ENCODE measurements at regions not wholly inside any gene's neighbourhood (a gene's known extent, or its start where the extent isn't known, plus 50 kb on each side); places are given as distances from the start of the nearest gene placed in this dataset.

- H3K27ac ChIP-seq = no peak overlapping the region
- TF ChIP-seq, protein P1, sequence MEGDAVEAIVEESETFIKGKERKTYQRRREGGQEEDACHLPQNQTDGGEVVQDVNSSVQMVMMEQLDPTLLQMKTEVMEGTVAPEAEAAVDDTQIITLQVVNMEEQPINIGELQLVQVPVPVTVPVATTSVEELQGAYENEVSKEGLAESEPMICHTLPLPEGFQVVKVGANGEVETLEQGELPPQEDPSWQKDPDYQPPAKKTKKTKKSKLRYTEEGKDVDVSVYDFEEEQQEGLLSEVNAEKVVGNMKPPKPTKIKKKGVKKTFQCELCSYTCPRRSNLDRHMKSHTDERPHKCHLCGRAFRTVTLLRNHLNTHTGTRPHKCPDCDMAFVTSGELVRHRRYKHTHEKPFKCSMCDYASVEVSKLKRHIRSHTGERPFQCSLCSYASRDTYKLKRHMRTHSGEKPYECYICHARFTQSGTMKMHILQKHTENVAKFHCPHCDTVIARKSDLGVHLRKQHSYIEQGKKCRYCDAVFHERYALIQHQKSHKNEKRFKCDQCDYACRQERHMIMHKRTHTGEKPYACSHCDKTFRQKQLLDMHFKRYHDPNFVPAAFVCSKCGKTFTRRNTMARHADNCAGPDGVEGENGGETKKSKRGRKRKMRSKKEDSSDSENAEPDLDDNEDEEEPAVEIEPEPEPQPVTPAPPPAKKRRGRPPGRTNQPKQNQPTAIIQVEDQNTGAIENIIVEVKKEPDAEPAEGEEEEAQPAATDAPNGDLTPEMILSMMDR (conservative IDR thresholded peaks at IDR 0.05) = no peak
- TF ChIP-seq ZFX (IDR thresholded peaks at IDR 0.05) = no peak
Observed at GRCh38 chr13:82220641-82221040, 1661.6 kb downstream of the SLITRK1 start.

DNA sequence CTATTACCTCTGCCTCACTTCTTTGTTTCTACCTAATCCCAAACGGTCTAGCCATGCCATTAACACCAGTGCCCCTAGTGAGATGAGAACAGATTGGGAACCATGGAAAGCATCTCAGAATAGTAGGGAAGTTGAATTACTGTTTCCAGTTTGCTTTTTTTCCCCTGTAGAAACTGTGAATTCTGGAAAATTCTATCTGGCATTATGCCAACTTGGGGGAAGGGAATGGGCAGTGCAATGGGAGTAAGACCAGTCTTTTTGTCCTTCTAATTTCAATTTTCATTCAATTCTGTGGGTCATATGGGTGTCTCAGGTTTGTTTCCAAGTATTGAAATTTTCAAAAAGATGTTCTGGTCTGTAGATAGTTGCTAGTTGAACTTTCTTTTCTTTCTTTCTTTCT lies 1666.1 kb downstream of the SLITRK1 start:
- no peak for TF ChIP-seq ZFX (IDR thresholded peaks at IDR 0.05)
- TF ChIP-seq, protein P1 (conservative IDR thresholded peaks at IDR 0.05) = no peak
- no peak overlapping the region for H3K27ac ChIP-seq

DNA sequence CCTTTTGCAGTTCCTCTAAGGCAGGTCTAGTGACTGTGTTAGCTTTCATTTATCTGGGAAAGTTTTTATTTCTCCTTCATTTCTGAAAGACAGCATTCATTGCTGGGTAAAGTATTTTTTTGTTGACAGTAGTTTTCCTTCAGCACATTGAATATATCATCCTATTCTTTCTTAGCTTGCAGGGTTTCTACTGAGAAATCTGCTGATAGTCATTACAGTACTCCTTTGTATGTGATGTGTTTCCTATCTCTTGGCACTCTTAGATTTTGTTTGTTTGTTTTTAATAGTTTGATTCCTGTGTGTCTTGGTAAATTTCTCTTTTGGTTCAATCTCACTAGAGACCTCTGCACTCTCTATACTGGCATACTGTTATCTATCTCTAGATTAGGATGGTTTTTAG lies 1667.9 kb downstream of the SLITRK1 start:
- TF ChIP-seq ZFX (IDR thresholded peaks at IDR 0.05) = no peak
- TF ChIP-seq, protein P1 (conservative IDR thresholded peaks at IDR 0.05) = no peak
- H3K27ac ChIP-seq = no peak overlapping the region

DNA sequence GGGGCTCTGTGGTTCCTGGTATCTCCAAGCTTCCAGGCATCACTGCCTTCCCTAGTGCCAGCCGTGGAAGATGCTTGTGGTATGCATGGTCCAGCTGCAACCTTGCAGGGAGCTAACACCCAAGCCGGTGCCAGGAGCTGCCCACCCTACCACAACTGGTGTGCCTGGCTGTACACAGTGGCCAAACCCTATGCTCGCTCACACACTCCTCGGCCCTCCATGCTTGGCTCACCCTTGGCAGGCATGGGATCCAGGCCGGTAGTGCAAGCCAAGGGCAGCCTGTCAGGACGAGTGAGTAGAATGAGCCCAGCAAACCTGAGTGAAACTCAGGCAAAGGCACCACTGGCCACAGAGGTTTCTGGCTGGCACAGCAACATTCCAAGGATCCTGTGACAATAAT lies 1676.0 kb downstream of the SLITRK1 start:
- H3K27ac ChIP-seq = no peak overlapping the region
- TF ChIP-seq, protein P1 (conservative IDR thresholded peaks at IDR 0.05) = no peak
- no peak for TF ChIP-seq ZFX (IDR thresholded peaks at IDR 0.05)

- no peak overlapping the region for H3K27ac ChIP-seq
- TF ChIP-seq ZFX (IDR thresholded peaks at IDR 0.05) = no peak
- TF ChIP-seq, protein P1 (conservative IDR thresholded peaks at IDR 0.05) = no peak
Observed at GRCh38 chr13:82202398-82202797, 1679.9 kb downstream of the SLITRK1 start.

DNA sequence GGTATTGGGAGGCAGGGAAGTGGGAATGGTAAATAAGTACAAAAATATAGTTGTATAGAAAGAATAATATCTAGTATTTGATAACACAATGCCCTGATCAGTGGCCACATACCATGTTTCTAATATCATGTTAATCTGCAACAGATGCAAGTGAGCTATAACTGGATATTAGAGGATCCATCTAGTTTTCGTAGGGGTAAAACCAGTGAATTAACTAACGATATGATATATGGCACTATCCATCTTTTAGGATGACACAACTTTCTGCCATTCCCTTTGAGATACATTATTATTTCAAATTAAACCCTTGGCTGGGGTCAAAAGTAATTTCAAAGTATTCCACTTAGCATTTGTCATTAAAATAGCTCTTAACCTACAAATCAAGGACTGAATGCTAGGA lies 1686.2 kb downstream of the SLITRK1 start:
- no peak overlapping the region for H3K27ac ChIP-seq
- TF ChIP-seq, protein P1 (conservative IDR thresholded peaks at IDR 0.05) = no peak
- TF ChIP-seq ZFX (IDR thresholded peaks at IDR 0.05) = no peak

DNA sequence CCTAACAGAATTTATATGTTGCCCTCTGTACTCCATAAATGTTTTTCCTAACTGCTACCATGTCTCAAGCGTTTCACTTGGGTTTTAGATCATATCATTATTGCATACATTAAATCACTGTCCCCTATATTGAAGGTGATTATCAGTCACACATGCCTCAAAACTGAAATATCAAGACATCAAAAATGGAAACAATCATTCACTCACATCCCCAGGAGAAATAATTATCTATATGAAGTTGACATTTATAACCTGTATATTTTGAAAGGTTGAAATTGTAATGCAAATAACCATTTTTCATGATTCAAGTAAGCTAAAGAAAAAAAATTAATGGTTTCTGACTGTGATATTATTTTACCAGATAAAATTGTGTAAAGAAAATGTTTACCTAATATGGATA lies 1695.0 kb downstream of the SLITRK1 start:
- TF ChIP-seq, protein P1 (conservative IDR thresholded peaks at IDR 0.05) = no peak
- no peak for TF ChIP-seq ZFX (IDR thresholded peaks at IDR 0.05)

More for the DNA sequence above, 1695.0 kb downstream of the SLITRK1 start:
- H3K27ac ChIP-seq = no peak overlapping the region
